ENCODE measurements at regions not wholly inside any gene's neighbourhood (a gene's known extent, or its start where the extent isn't known, plus 50 kb on each side); places are given as distances from the start of the nearest gene placed in this dataset.

DNA sequence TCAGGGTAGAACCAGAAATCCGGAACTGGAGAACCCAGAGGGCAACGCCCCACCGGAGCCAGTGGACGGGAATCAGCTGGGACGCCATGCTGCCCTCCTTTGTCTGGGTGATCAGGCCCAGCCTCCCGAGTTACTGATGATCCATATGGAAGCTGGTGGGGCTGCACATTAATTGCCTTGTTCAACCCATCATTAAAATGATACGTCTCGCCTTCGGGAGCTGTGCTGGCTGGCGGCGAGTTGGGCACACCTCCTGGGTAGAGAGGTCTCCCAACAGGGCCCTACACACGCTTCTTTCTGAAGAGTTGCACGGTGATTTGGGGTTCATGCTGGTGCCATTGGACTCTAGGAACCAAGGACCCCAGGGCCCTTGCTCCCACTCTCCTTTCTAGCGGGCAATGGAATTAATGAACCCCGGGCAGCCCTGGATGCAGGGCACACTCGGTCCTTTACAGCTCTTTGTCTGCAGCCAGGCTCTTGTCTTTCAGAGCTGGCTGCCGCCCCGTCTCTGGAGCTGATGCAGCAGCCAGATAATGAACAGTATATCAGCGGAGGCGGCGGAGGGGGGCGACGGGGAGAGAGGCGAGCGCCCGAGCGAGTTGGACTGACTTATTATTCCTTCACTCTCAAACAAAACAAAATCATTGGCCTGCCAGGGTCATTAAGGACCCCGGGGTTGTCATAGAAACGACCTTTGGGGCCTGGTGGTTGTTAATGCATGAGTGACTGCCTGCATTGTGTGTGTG, 412.2 kb upstream of the ZMIZ1 start:
- TF ChIP-seq EP300 (IDR thresholded peaks at IDR 0.05) (no peak), POLR2A (IDR thresholded peaks at IDR 0.05) (no peak), POLR2AphosphoS5 (IDR thresholded peaks at IDR 0.05) (no peak)
- TF ChIP-seq, protein P1, sequence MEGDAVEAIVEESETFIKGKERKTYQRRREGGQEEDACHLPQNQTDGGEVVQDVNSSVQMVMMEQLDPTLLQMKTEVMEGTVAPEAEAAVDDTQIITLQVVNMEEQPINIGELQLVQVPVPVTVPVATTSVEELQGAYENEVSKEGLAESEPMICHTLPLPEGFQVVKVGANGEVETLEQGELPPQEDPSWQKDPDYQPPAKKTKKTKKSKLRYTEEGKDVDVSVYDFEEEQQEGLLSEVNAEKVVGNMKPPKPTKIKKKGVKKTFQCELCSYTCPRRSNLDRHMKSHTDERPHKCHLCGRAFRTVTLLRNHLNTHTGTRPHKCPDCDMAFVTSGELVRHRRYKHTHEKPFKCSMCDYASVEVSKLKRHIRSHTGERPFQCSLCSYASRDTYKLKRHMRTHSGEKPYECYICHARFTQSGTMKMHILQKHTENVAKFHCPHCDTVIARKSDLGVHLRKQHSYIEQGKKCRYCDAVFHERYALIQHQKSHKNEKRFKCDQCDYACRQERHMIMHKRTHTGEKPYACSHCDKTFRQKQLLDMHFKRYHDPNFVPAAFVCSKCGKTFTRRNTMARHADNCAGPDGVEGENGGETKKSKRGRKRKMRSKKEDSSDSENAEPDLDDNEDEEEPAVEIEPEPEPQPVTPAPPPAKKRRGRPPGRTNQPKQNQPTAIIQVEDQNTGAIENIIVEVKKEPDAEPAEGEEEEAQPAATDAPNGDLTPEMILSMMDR (IDR thresholded peaks at IDR 0.05), result no peak
- Histone ChIP-seq H3K36me3 (no peaks in the 10 kb centered on the region), H3K9me3 (no peaks in the 10 kb centered on the region), H3K27ac (peak overlapping the region in 1 of 4 donors; percentile 29), H3K4me3 (no peak overlapping the region), H3K27me3 (no peaks in the 10 kb centered on the region), H3K4me1 (peaks cover 0 to 14% (median 1%) of the 10 kb centered on the region in 4 donors)
- ATAC-seq (ENCODE audit: low FRiP score in 2 of 2), result no peak
- DNase-seq, result peak in 1 of 2 donors; percentile 82
- WGBS, 2 donors, result 65 to 71% methylated on average over 17 to 29 of the region's 29 CpGs

DNA sequence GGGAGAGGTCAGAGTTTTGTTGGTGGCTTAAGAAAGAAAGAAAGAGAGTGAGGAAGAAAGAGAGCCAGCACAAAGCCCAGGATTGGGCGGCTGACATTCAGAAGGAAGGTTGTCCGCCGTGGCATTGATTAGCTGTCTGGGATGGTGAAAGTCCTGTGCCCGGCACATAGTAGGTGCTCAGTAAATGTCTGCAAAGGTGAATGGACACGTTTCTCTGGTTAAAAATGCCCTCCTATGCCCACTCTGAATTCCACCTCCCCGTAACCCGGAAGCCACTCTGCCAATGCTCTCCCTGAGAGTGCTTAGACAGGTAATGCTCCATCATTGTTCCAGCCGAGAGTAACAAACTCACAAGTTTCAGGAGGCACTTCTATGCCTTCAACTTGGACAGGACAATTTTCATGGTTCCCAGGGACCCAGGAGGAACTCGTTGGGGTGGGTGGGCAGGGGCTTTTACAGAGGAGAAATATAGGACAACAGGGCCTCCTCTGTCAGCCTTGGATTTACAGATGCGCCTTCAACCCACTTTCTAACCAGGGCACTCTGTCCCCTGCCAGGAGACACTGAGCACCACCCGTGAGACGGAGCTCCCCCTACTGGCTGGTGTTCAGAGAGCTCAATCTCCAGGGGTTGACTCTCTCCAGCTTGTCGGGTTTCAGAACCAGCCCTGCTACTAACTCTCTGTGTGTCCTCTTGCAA, 411.5 kb upstream of the ZMIZ1 start:
- ATAC-seq (ENCODE audit: low FRiP score in 2 of 2) (peak; percentile 83 to 86), DNase-seq (peak in 1 of 2 donors; percentile 79)
- 60 to 69% methylated on average over 12 of the region's 13 CpGs for WGBS, 2 donors
- peaks cover 0 to 14% (median 1%) of the 10 kb centered on the region in 4 donors for H3K4me1 ChIP-seq
- no peak overlapping the region for H3K4me3 ChIP-seq
- H3K27ac ChIP-seq, result peak overlapping the region in 1 of 4 donors; percentile 2
- H3K9me3 ChIP-seq, result no peaks in the 10 kb centered on the region
- no peaks in the 10 kb centered on the region for H3K36me3 ChIP-seq
- H3K27me3 ChIP-seq, result no peaks in the 10 kb centered on the region
- TF ChIP-seq POLR2A (IDR thresholded peaks at IDR 0.05) (no peak), POLR2AphosphoS5 (IDR thresholded peaks at IDR 0.05) (no peak)
- TF ChIP-seq, protein P1 (IDR thresholded peaks at IDR 0.05), result peak; percentile 49 to 70 (median 62)

DNA sequence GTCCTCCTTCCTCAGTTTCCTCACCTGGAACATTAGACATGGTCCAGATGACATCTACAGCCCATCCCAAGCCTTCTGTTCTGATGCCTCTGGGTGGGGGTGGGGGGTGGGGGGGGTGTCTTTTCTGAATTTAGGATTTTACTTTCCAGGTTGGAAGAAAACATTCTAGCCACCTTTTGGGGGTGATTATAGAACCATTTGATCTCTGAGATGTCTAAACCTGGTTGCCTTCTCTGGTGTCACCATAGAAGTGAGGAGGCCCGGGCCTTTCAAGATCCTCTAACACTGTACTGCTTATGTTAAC, 411.0 kb upstream of the ZMIZ1 start:
- 84 to 93% methylated on average over 1 of the region's 1 CpG for WGBS, 2 donors
- TF ChIP-seq POLR2AphosphoS5 (IDR thresholded peaks at IDR 0.05) (no peak), EP300 (IDR thresholded peaks at IDR 0.05) (no peak), POLR2A (IDR thresholded peaks at IDR 0.05) (no peak)
- TF ChIP-seq, protein P1 (IDR thresholded peaks at IDR 0.05), result no peak

DNA sequence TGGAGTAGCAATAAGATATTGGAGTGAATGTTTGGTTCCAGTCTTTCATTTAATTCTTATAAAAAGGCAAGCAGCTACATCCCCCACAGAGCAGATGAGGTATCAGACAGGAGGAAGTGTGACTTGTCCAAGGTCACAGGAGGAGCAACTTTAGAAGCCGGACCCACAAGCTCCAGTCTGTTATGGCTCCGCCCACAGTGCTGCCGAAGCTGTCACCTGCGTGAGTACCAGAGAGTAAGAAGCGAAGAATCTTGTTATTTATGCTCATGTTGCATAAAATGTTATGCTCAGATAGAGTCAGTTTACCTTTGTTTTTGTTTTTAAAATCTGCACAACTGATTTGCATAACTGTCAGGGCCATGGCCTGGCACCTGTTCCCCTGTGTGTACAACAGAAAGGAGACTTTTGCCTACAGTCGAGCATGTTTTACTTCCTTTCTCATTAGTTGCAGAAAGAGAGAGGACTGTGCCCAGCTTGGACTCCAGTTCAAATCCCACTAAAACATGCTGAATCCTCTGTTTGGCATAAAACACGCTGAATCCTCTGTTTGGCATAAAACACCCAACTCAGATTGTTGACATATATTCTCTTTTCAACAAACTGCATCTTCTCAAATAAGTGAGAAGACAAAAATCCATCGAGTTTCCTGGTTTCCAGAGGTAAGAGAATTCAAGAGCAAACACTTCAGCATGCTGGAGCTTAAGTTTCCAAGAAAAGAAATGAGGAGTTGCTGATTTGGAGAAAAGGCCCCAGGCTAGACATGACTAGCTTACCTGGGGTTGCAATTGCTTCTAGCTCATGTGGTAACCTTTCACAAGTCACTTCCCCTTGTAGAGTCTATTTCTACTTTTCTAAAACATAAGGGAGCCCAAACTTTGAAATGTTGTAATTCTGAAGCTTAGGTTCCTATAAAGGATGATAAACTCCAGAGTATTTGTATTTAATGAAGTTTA, 409.8 kb upstream of the ZMIZ1 start:
- 74 to 79% methylated on average over 8 of the region's 8 CpGs for WGBS, 2 donors
- no peak for TF ChIP-seq POLR2A (IDR thresholded peaks at IDR 0.05)
- TF ChIP-seq, protein P1 (IDR thresholded peaks at IDR 0.05), result no peak
- no peak for TF ChIP-seq POLR2AphosphoS5 (IDR thresholded peaks at IDR 0.05)
- no peak for TF ChIP-seq EP300 (IDR thresholded peaks at IDR 0.05)
- H3K4me3 ChIP-seq, result no peak overlapping the region
- ATAC-seq (ENCODE audit: low FRiP score in 2 of 2) (no peak), DNase-seq (no peak)
- peaks cover 0 to 14% (median 1%) of the 10 kb centered on the region in 4 donors for H3K4me1 ChIP-seq
- H3K27me3 ChIP-seq, result no peaks in the 10 kb centered on the region
- peaks cover 0 to under 1% (median under 1%) of the 10 kb centered on the region in 4 donors for H3K9me3 ChIP-seq
- no peaks in the 10 kb centered on the region for H3K36me3 ChIP-seq
- H3K27ac ChIP-seq, result no peak overlapping the region

More for the DNA sequence above, 411.0 kb upstream of the ZMIZ1 start:
- H3K27ac ChIP-seq, result no peak overlapping the region
- peaks cover 0 to 14% (median 1%) of the 10 kb centered on the region in 4 donors for H3K4me1 ChIP-seq
- DNase-seq (no peak), ATAC-seq (ENCODE audit: low FRiP score in 2 of 2) (no peak)
- H3K9me3 ChIP-seq, result no peaks in the 10 kb centered on the region
- no peaks in the 10 kb centered on the region for H3K36me3 ChIP-seq
- no peaks in the 10 kb centered on the region for H3K27me3 ChIP-seq
- no peak overlapping the region for H3K4me3 ChIP-seq
